ES-I3 (cell line): ENCODE measurements at regions not wholly inside any gene's neighbourhood (a gene's known extent, or its start where the extent isn't known, plus 50 kb on each side); places are given as distances from the start of the nearest gene placed in this dataset.
"Not testable (repeated sequence)": the region's sequence is repeated elsewhere in the genome, so short reads cannot be mapped to it uniquely, and the experiment has no call there.

Experiments used
- H3K36me3 ChIP-seq: 2 replicates; pipeline ENCODE4 v1.6.1; 2013; ENCODE audit warnings: mild to moderate bottlenecking, low read length, control low read depth, moderate library complexity; ENCODE audit not compliant: insufficient read depth
- H3K4me1 ChIP-seq: 2 replicates; pipeline ENCODE4 v1.6.1; 2013; ENCODE audit warnings: mild to moderate bottlenecking, control low read depth, low read length; ENCODE audit not compliant: insufficient read depth
- H3K9ac ChIP-seq: 2 replicates; pipeline ENCODE4 v1.6.1; 2013; ENCODE audit warnings: low read depth, mild to moderate bottlenecking, low read length, moderate library complexity
- H3K9me3 ChIP-seq: 2 replicates; pipeline ENCODE4 v1.6.1; 2013; ENCODE audit warnings: mild to moderate bottlenecking, low read length, moderate library complexity; ENCODE audit not compliant: control insufficient read depth, insufficient read depth

DNA sequence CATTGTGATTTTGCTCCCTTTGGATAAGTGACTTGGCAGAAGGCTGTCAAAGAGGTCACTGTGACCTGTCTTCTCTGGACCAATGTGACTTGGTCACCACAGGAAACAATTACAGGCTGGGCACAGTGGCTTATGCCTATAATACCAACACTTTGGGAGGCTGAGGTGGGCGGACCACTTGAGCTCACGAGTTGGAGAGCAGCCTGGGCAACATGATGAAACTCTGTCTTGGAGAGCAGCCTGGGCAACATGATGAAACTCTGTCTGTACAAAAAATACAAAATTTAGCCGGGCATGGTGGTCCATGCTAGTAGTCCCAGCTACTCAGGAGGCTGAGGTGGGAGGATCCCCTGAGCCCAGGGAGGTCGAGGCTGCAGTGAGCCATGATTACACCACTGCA lies 256.9 kb downstream of the FAM72C start:
- H3K9me3 ChIP-seq, H3K36me3 ChIP-seq, H3K4me1 ChIP-seq, H3K9ac ChIP-seq: not testable (repeated sequence)

DNA sequence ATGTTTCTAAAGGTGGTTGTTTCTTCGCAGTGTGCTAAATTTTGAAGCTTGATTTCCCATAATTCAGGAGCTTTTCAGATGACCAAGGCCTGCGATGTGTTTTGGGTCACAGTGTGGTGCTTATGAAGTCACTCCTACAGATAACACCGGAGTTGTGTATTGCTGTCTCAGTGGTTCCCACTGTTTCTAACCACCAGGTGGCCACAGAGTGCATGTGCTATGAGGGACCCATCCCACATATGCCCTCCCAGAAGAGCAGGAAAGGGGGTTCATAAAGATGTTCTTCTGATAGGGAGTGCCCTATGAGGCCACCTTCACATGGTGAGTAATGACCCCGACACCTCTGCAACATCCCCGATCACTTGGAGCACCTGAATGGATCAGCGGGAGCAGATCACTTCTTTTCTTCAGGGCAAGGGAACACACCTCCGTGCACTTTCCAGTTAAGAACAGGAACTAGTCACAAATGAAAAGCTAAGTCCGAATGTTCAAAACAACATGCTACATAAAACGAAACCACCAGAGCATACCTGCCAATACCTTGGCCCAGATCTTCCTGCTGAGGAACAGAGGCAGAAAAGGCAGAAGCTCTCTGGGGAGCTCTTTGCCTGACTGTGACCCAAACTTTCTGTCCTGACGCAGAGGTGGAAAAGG lies 262.1 kb downstream of the FAM72C start:
- H3K36me3 ChIP-seq, H3K9me3 ChIP-seq, H3K9ac ChIP-seq, H3K4me1 ChIP-seq: not testable (repeated sequence)

DNA sequence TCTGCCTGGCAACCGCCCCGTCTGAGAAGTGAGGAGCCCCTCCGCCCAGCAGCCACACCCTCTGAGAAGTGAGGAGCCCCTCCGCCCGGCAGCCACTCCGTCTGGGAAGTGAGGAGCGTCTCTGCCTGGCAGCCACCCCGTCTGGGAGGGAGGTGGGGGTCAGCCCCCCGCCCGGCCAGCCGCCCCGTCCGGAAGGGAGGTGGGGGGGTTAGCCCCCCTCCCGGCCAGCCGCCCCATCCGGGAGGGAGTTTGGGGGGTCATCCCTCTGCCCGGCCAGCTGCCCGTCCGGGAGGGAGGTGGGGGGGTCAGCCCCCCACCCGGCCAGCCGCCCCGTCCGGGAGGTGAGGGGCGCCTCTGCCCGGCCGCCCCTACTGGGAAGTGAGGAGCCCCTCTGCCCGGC lies 269.0 kb downstream of the FAM72C start:
- not testable (repeated sequence) for H3K4me1 ChIP-seq, H3K36me3 ChIP-seq, H3K9me3 ChIP-seq, H3K9ac ChIP-seq

DNA sequence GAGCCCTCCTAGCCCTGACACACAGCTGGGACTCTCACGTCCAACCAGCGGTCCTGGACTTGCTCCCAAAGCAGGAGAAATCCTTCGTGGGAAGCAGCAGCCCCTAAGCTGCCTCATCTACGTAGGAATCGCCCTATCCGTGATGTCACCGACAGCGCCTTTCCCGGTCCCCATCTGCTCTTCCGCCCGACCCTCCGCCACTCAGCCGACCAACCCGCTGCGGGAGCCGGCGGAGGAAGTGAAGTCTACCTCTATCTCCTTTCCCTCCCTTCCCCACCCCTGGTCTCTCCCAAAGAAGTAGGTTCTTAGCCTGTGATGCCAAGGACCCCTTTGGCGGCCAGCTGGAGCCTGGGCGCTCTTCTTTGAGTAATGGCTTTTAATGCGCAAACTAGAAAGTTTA lies 272.1 kb downstream of the FAM72C start:
- no peaks in the 10 kb centered on the region for H3K36me3 ChIP-seq
- peaks cover 6% of the 10 kb centered on the region; the same call in 1 of the 2 replicates for H3K9me3 ChIP-seq
- H3K4me1 ChIP-seq, result no peaks in the 10 kb centered on the region
- peak overlapping the region; percentile 51; the same call in 1 of the 2 replicates for H3K9ac ChIP-seq

DNA sequence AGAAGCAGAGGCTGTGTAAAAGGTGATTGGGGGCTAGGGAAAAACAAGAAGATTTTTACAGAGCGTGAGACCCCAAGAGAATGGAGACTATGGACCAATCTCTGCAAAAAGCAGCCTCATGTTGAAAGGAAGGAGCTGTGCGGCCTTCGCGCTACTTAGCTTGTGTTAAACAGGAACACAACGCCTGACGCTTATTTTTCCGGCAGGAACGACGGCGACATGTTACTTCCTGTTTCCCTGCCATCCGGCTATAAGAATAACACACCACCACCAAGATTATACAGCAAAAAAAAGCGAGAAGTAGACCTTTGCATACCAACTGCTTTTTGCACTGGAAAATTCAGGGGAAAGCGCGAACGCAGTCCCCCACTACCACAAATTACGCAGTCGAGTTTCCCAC lies 272.7 kb downstream of the FAM72C start:
- H3K9ac ChIP-seq, result peak overlapping the region; percentile 51; the same call in 1 of the 2 replicates
- peaks cover 3% of the 10 kb centered on the region; the same call in 1 of the 2 replicates for H3K9me3 ChIP-seq
- H3K36me3 ChIP-seq, result no peaks in the 10 kb centered on the region
- no peaks in the 10 kb centered on the region for H3K4me1 ChIP-seq

DNA sequence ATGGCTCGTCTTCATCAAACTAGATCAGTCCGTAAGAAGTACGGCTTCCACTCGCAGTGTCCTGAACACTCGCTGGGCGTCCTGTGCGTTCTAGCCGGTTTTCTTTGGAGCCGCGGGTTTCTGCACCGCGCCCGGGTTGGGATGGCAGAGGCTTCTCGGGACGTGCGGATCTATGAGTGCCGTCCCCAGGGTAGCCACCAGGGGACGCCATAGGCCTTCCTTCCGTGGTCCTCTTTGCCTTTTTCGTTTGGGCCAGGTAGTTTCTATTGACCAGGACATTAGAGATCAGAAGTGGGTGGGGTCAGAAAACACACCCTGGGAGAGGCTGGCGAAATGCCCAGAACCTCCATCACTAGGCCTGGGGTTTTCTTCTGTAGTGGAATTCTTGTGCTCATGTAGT lies 273.8 kb downstream of the FAM72C start:
- Histone ChIP-seq H3K9me3 (peaks cover 3% of the 10 kb centered on the region; the same call in 1 of the 2 replicates), H3K9ac (peak overlapping the region; percentile 51; the same call in 1 of the 2 replicates), H3K4me1 (no peaks in the 10 kb centered on the region), H3K36me3 (no peaks in the 10 kb centered on the region)

DNA sequence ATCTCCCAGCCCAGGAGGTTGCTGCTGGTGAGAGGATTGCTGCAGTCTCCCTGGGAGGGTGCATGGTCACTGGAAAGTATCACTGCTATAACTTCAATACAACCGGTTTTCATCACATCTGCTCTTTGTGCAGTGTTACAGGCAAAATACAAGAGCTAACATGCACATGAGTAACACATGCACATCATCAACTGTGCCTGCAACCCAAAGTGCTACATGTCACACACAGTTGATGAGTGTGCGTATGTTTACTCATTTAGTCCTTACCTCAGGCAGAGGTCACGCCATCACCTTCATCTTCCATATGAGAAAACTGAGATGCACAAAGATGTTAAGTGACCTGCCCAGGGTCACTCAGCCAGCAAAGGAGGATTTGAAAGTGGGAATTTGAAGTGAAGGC lies 277.7 kb downstream of the FAM72C start:
- H3K9me3 ChIP-seq, result no peaks in the 10 kb centered on the region
- no peaks in the 10 kb centered on the region for H3K36me3 ChIP-seq
- H3K4me1 ChIP-seq, result no peaks in the 10 kb centered on the region
- no peak overlapping the region for H3K9ac ChIP-seq

DNA sequence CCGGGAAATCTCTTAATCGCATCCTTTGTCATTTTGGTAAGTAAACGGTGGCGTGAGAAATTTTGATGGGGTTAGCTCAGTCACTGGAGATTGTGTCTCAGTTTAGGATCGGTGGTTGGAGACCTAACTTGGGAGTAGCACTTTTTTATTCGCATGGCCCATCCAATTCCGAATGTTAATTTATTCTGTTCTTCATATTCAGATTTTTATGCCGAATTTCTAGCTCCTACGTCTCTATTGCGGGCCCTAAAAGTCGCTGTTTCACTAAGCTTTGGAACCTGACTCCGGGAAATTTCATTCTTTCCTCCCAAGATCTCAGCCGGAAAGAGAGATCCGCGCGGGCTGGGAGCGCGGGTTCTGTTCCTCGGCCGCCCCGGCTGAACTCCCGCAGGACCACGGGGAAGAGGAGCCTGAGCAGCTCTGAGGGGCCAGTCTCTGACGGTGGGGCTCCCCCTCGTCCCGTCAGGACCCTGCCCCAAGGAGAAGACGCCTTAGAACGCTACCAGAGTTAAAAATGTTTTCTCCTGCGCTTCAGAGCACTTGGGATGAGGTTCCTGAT lies 279.7 kb downstream of the FAM72C start:
- H3K4me1 ChIP-seq, result no peaks in the 10 kb centered on the region
- no peaks in the 10 kb centered on the region for H3K36me3 ChIP-seq
- no peaks in the 10 kb centered on the region for H3K9me3 ChIP-seq
- peak overlapping the region; percentile 68; the same call in 1 of the 2 replicates for H3K9ac ChIP-seq

DNA sequence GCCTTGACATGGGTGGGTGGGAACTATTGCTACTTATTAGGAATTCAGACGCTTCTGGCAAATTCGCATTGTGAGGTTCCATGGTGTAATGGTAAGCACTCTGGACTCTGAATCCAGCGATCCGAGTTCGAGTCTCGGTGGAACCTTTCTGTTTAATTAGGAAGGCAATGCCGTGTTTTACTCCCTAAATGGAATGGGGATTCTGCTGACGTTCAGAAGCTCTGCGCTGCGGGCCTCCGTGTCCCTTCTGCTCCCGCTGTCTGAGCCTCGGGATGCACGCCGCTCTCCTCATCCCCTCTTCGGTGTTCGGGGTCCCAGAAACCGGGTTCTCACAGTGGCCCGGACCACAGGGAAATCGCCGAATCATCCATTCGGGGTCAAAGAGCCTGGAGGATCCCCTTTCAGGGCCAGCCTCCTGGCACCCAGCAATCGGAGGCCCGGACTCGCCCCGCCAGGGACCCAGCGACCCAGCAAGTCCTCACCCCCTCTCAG lies 280.3 kb downstream of the FAM72C start:
- no peaks in the 10 kb centered on the region for H3K4me1 ChIP-seq
- H3K9ac ChIP-seq, result peak overlapping the region; percentile 68; the same call in 1 of the 2 replicates
- H3K9me3 ChIP-seq, result no peaks in the 10 kb centered on the region
- no peaks in the 10 kb centered on the region for H3K36me3 ChIP-seq

DNA sequence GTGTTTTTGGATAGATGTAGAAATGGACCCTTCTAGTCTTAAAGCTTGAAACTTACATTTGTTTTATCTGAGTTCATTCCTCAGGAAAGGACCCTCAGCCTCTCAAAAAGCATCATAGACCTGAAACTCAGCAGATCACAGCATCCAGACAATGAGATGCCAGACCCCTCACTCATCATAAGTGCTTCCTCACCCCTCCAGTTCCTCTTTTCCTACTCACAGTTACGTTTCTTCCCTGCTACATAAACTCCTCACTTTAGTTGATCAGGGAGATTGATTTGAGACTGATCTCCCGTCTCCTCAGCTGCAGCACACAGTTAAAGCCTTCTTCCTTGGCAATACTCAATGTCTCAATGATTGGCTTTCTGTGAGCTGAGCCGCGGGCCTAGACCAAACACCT lies 282.0 kb downstream of the FAM72C start:
- Histone ChIP-seq H3K36me3 (no peaks in the 10 kb centered on the region), H3K9me3 (no peaks in the 10 kb centered on the region), H3K9ac (no peak overlapping the region), H3K4me1 (no peaks in the 10 kb centered on the region)

DNA sequence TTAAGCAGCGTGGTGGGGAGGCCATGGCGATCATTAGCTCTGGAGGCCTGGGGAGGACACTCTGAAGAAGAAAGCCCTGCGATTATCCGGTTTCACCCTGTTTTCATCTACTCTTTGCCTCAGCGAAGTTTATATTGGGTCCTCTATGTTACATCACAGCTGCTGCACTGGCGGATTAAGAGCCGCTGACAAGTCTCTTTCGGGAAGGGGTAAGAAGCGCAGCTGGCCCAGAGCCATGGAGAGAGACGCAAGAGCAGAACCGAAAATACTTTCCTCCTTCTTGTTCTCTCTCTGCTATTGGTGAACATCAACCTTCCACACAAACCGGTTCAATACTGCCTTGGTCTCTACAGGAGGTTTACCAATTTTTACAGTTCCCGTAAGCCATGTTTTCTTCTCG lies 291.5 kb downstream of the FAM72C start:
- H3K9me3 ChIP-seq, result no peaks in the 10 kb centered on the region
- no peaks in the 10 kb centered on the region for H3K4me1 ChIP-seq
- no peak overlapping the region for H3K9ac ChIP-seq
- no peaks in the 10 kb centered on the region for H3K36me3 ChIP-seq

DNA sequence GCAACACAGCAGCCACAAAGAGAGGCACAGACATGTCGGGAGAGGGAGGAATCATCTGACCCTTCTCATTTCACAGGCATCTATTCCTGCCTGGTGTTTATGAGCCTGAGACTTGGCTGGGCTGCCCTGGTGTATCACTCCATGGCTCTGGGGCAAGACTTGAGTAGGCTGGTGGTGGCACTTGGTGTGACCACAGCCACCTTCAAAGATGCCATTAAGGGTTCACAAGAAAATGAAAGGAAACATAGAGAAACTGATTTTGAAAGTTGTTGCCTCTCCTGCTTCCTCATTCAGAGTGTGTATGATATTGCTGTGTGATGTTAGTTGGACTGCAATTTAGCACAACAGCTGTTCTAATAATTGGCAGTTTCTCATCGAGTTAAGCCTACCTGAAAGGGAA lies 298.8 kb downstream of the FAM72C start:
- Histone ChIP-seq H3K9ac (no peak overlapping the region), H3K4me1 (no peaks in the 10 kb centered on the region), H3K9me3 (no peaks in the 10 kb centered on the region), H3K36me3 (no peaks in the 10 kb centered on the region)

DNA sequence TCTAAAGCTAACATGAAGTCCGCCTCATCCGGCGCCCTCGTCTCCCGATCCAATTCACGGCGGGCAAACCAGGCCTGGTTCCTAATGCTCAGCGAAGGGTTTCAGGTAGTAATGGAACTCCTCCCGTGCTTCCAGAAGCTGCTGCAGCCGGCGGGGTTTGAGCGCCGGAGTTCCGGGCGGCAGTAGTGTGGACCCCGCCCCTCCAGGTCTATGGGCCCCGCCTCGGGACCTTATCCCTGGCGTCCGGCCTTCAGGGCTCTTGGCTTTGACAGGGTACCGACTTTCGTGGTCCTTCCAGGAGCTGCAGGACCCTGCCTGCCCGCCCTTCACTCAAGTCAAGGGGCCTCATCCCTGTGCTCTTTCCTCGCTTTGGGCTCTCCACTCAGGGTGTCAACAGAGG lies 304.1 kb downstream of the FAM72C start:
- no peaks in the 10 kb centered on the region for H3K4me1 ChIP-seq
- no peak overlapping the region for H3K9ac ChIP-seq
- H3K36me3 ChIP-seq, result no peaks in the 10 kb centered on the region
- H3K9me3 ChIP-seq, result no peaks in the 10 kb centered on the region

DNA sequence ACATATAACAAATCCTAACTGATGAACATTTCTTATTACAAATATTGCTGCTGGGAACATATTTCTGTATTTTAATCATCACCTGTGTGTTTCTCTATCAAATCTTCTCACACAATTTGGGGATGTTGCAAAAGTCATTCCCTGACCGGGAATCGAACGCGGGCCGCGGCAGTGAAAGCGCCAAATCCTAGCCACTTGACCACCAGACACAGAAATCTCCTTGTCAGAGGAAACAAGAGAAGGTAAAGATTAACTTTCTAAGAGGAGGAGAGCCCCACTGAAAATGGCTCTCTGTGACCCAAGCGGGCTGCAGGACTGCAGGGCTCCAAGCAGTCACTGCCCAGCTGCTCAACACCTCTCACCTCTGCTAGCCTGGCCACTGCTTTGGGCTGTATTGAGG lies 304.9 kb downstream of the FAM72C start:
- no peaks in the 10 kb centered on the region for H3K4me1 ChIP-seq

DNA sequence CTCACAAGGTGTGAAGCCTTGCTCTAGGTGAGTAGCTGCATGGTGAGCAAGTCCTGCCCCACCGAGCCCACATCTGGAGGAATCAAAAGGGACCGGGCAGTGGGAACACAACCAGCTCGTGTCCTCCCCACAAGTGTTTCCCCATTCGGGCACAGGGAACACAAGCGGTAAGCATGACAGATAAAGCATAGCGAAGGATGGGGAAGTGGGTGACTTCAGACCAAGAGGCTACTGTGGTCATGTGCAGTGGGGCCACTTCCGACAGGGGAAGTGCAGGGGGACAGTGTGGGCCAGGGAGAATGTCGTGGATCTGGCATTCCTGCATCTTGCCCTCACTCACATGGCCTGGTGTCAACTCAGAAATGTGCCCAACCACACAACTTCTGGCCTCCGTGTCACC lies 306.2 kb downstream of the FAM72C start:
- no peaks in the 10 kb centered on the region for H3K36me3 ChIP-seq
- H3K4me1 ChIP-seq, result no peaks in the 10 kb centered on the region
- H3K9me3 ChIP-seq, result no peaks in the 10 kb centered on the region
- H3K9ac ChIP-seq, result no peak overlapping the region

More for the DNA sequence above, 304.9 kb downstream of the FAM72C start:
- H3K9me3 ChIP-seq, result no peaks in the 10 kb centered on the region
- H3K36me3 ChIP-seq, result no peaks in the 10 kb centered on the region
- H3K9ac ChIP-seq, result no peak overlapping the region
